GM18907 (cell line): ENCODE measurements at regions not wholly inside any gene's neighbourhood (a gene's known extent, or its start where the extent isn't known, plus 50 kb on each side); places are given as distances from the start of the nearest gene placed in this dataset.
"Not testable (repeated sequence)": the region's sequence is repeated elsewhere in the genome, so short reads cannot be mapped to it uniquely, and the experiment has no call there.

Source experiments
- ATAC-seq: cut with Tn5 transposase; IDR thresholded peaks from one replicate; pipeline ENCODE4 v1.9.1; 2021; ENCODE audit warnings: mild to moderate bottlenecking, moderate library complexity; ENCODE audit not compliant: unreplicated experiment

DNA sequence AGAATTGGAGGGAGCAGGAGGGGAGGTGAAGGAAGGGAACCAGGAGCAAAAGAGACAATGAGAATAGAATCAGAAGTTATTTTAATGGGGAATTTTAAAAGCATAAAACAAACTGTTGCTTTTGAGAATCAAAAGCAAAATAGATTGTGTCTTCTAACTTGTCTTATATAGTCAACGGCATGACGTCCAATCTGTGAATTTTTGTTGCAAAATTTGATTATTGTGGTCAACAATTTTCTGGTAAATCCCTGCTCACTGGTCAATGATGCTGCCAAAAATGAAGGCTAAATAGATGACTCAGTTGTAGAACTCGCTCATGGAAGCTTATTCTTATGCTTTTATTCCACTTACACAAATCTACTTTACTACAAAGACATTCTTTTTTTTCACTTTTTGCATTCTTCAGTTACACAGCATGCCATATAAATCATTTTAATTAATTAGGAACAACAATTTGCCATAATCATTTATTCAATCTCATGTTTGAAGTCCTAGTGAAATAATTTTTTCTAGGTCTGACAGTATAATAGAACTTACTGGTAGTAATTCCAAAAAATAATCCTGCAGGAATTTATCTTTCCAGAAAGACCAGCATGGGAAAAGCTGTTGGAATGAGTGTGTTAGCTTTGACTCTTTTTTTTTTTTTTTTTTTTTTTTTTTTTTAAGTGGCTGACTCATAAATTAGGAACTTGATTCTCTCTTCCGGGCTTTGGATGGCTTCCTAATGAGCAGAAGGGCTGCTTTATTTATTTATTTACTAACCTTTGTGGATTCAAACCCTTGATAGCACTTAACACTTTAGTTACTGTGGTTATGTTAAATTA, 256.9 kb downstream of the SPRY2 start:
- no peak for ATAC-seq

DNA sequence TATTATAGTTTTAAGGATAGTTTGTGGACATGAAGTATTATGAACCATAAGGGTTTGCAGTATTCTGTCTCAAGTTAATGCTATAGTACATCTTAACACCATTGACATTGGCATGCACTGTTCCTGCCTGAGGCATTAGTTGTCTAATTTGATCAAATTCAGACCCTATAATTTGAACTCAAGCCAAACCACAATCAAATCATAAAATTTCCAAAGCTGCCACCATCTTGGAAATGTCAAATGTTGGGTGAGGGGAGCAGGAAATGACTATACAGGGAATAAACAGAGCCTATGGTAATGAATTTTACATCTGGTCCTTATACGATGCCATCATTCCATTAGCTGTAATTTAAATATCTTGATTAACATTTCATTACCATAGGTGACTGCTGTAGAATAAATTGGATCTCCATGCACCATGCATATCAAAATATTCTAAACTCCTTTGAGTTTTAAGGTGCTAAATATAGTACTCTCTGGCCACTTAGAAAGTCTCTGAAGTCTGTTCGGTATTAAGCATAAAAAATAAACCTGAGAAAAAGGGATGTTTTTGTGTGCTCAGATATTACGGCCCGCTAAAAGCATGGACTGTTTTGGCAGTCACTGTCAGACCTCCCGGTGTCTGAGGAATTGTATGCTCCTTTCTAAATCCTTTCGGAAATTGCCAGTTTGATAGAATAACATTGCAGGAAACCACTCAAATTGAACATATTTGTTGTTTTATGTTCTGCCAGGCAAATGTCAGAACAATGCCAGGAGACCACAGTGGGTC, 257.7 kb downstream of the SPRY2 start:
- no peak for ATAC-seq

DNA sequence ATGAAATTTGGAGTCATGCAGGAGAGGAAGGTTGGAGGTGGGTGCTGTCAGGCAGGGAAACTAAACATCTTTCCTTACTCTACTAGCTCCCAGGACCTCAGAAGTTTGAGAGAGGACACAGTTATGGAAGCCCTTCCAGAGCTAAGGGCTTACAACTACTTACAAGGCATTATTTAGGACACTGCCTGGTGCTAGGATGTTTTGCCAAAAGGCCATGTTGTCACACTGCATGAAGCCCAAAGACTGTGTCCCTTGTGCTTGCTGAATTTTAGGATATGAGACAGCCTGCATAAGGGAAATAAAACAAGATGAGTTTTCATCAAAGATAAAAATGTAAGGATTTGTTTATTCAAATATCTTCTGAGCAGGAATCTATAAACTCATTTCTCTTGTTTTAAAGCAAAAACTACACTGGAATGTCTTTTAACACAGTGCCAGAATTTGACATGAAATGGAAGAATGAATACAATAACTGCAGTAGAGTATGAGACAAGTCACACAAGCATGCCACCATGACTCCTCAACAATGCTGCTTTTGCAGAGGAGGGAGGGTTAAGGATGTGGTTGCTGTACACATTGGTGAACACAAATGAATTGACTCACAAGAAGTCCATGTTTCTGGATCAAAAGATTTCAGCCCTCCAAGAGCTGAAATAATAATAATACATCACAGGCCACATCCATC, 258.4 kb downstream of the SPRY2 start:
- no peak for ATAC-seq

DNA sequence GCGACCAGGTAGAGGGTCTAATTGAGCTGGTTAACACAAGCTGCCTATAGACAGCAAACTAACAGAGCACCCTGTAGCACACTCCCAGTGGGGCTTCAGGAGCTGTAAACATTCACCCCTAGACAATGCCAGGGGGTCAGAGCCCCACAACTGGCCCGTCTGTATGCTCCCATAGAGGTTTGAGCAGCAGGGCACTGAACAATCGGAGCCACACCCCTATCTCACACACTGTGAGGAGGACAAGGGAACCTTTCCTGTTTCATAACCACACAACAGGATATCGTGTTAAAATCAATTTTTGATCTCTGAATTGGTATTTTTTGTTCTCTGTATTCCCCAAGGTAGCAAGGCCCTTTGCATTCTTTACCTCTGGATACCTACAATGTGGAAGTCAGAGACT, 266.1 kb downstream of the SPRY2 start:
- no peak for ATAC-seq

DNA sequence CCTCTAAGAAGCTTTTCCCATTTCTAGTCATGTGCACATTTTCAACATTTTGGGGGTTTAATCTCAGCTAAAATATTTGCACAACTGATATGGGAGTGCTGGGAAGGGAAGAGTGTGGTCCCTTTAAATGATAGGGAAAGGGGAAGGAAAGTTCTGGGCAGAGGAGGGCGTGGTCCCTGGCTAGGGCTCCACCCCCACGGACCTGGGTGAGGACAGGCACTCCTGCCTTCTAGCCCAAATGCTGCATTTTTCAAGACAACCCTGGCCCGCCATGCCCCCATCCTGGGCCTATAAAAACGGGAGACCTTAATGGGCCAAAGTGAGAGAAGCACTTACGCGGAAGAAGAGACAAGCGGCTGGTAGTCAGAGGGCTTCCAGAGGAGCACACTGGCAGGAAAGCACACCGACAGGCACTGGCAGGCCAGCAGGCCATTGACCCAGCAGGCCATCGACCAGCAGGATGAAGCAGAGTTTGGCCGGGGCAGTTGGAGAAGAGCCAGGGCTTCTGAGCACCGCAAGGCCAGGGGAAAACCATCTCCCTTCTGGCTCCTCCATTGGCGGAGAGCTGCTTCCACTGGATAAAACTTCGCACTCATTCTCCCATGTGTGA, 266.7 kb downstream of the SPRY2 start:
- no peak for ATAC-seq

DNA sequence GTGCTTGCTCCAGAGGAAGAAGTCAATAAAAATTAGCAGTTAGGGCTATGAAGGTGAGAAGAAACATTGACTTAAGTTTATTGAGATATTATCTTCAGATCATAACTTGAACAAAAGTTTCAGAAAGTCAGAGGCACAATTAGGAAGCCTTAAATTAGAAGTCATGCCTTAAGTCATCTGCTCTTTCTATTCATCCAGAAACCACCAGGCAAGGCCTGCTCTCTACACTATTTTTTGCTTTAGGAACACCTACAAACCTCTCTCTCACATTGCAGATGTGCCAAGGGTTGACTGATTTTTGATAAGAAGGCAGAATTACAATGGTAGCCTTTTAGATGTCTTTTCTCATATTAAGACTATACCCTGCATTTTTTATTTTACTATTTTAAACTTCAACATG, 268.7 kb downstream of the SPRY2 start:
- no peak for ATAC-seq

DNA sequence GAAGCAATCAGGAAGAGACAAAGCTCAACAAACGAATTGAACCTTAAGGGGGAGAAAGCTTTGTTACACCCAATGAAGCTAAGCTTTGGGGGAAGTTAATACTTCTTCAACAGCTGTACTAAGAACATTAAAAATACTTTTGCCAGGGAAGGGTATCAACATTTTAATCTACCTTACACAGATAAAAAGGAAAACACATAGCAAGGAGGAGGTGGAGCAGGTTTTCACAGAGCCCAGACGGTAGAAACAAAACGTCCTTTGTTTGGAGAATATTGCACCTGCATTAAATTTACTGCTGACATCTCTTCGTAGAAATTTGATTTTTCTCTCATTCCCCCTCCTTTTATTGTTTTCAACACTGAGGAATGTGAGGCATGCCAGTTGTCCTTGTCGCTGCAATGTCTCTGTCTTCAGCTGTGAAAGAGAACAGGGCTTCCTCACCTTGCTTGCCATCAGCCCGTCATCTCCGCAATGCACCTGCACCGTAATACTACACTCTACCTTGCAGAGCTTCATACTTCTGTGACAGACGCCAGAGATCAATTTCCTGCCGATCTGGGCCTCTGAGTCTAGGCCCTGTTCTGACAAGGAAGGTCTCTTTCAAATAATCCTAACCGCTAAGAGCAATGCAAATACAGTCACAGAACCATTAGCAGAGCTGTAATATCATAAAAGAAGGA, 270.8 kb downstream of the SPRY2 start:
- ATAC-seq: no peak

DNA sequence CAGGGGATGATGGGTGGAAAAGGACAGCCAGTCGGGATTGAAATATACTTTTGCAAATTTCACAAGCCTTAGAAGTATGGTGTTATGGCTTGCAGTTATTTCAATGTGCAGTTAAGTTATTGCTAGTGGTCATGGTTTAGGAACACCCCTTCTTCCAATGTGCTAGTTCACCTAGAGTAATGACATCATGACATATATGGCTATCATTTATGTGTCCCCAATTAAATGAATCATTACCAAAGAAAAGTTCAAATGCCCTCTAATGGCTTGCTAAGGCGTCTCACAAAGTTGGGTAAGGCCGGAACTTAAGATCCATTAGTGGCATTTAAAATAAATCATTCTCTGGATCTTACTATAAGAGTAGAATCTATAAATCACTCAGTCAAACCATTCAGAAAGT, 271.6 kb downstream of the SPRY2 start:
- no peak for ATAC-seq

DNA sequence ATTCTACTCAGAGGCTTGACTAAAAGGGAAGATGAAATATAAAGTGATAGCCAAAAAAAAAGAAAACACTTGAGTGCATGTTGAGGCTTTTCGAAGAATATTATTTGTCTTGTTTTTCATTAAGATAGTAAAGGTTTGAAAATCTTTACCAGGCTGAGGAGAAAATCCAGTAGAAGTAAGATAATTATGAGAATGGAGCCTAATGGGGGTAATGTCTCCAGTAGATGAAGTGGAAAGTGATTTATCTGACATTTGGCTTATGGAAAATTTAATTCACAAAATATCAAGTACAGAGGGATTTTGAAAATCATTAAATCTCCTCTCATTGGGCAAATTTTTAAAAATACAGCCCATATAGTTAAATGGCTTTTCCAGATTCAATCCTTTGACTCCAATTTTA, 274.9 kb downstream of the SPRY2 start:
- ATAC-seq: no peak

DNA sequence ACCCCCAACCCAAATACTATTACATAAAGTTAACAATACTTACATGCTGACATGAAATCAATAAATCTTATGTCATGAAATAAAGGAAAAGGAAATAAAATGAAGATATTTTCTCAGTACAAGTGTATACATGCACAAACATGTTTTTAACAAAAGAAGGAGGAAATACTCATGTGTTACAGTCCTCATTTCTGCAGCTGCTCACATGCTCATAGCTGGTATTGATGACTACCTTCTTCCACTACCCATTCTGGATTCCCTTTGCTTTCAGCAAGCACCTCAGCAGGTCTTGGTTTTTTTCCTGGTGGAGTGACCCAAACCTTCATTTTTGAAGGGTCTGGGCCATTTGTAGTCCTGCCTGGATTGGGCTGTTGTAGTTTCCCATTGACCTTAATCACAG, 278.5 kb downstream of the SPRY2 start:
- ATAC-seq: not testable (repeated sequence)

DNA sequence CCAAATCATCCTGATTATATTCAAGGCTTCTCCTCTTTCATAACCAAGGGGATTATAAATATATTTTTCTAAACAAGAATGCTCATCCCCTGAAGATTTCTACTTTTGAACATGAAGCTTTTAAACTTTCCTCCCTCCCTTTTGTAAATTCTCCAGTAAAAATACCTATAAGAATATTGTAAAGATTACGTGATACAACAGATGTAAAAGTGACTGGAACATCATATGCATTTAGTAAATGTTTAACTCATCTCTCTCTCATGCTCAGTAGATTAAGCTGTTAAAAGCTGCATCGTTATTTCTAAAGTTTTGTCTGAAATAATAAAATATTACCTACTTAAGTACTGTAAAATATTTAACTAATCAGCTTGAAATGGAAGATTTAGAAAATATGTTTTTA, 281.1 kb downstream of the SPRY2 start:
- ATAC-seq: no peak

DNA sequence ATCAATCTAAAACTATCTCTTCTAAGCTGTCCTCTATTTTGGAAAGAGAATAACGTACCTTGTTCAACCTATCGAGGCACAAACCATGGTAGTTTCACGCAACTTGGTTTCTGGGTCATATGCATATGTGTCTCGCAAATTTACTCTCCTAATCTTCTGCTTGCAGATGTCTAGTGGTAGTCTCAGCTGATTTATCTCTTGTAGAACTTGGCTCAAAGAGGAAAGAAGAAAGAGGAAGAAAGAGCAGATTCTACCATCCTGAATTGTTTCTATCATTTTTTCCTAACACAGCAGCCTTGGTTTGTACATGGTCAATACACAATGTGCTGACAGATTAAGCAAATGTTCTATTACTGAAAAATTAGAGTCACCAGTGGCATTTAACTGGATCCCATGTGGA, 282.3 kb downstream of the SPRY2 start:
- no peak for ATAC-seq

DNA sequence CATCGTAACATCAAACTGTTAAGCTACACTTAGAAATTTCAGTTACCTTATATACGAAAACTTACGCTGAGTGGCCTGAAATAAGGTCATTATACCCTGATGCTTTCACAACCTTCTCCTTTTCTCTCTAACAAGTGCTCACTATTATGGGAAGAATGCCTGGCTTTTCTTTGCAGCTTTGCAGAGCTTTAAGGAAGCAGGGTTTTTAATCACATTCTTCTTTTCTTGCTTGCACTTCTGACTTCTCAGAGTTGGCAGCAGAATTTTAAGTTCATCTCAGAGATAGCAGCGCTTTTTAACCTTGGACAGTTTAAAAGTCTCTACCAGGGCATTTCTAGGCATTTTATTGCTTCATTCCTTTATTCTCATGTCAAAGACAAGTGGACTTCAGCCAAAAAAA, 285.1 kb downstream of the SPRY2 start:
- ATAC-seq: no peak

DNA sequence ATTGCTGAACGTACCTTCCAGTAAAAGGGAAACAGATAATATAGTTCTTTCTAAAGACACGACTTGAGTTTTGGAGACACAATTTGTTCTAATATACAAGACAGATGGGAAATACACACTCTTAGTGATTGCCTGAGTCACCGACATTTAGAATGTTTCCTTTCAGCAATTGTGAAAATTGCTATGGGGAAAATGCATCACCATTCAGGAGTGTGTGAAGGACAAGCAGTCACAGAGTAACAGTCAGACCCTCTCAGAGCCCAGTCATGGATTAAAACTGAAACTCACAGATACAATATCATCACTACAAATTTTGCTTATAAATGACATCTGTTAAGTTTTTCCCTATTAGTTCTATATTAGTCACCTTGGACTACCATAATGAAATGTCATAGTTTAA, 286.1 kb downstream of the SPRY2 start:
- ATAC-seq: no peak

DNA sequence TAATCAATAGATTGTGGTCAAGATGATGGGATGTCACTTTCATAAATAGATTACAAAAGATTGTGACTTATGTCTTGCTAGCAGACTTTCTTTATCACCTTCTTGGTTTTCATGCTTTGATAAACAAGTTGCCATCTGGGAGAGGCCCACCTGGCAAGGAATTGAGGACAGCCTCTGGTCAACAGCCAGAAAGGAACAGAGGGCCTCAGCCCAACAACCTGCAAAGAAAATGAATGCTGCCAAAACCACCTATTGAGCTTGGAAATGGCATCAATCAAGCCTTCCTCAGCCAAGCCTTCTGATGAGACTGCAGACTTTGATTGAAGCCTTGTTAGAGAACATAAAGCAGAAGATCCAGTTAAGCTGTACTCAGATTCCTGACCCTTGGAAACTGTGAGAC, 288.6 kb downstream of the SPRY2 start:
- ATAC-seq: no peak

DNA sequence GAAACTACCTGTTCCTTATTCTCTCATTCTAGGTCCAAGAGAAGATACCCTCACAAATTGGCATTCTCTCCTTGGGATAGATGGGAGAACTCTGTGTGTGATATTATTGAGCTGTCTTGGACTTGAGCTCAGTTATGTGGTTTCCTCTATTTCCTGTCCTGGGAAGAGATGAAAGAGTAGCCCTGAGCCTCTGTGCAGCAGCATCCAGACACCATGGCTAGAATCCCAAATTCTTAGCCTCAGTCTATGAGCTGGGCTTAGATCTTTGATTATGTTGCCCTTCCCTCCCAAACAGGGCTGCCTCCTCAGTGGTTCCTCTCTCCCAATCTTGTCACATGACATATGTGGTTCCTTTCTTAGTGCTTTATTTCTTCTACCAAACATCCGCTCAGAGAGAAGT, 290.7 kb downstream of the SPRY2 start:
- ATAC-seq: no peak

DNA sequence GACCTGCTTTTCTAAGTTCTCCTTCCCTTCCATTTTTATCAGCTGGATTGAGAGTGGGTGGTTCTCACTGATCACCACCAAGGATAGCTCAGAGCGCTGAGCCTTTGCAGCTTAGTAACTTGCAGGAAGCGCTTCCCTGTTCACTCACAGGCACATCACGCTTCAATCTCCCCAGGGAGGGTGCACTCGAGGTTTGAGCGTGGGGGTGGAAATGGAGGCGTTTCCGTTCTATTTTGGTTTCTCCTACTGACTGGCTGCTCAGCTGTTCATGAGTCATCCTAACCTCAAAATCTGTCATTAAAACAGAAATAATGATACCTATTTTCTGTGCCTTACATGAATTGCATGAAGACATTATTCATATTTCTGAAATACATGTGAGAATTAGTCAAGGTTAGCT, 292.1 kb downstream of the SPRY2 start:
- peak; percentile 98 for ATAC-seq

DNA sequence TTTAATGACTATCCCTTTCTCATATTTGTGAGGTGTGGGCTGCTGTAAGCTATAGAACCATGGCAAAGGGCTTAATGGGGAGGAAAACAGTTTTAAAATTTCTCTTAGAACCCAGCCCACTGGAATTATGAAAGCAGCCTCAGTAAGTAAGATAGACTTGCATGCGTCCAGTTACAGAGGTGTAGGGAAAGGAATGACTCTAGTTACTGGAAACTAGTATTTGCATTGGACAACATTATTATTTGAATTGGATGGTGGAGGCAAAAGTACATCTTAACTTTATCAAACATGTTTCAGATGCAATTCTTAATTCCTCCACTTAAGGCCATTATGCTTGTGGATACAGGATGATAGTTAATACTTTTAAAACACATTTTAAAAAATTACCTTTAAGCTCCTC, 292.9 kb downstream of the SPRY2 start:
- ATAC-seq: no peak

DNA sequence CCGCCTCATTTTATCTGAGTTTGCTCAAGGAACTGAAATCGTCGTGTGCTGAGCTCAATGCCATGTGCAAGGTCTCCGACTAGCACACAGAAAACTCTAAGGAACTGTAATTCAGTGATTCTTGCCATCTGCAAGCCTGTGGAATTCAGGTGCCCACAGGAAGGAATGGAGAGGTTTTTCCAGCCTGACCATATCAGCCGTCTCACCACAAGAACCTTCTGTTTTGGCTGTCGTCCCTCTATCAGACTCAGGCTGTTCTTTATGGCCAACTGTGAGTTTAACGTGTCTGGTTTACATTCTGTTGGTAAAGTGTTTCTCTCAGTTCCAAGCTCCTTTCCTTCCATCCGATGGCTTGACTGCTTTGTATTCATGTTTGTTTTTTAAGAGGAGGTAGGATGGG, 293.5 kb downstream of the SPRY2 start:
- no peak for ATAC-seq

DNA sequence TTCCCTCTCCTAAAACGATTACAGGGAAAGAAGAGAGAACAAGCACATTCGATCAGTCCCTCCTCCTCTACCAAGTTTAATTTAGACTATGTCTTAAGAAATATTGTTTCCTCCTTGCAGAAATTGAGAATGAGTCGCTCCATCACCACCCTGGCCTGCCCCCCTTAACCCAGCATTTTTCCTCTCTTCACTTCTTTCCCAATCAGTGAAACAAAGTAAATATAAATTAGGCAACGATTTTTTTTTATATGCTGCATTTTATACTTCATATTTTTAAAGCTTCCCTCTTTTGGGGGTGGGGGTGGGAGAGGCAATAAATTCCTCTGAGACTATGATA, 300.0 kb downstream of the SPRY2 start:
- ATAC-seq: no peak
